SJCRH30 (cell line): ENCODE measurements at regions not wholly inside any gene's neighbourhood (a gene's known extent, or its start where the extent isn't known, plus 50 kb on each side); places are given as distances from the start of the nearest gene placed in this dataset.
A peak's percentile ranks its signal among the peaks of the same experiment; 100 is the strongest.
"Not testable (repeated sequence)": the region's sequence is repeated elsewhere in the genome, so short reads cannot be mapped to it uniquely, and the experiment has no call there.

Experiments
- DNase-seq, 2 experiments: peaks; one replicate each; pipeline ENCODE4 v3.0.0-alpha.2; 2015 to 2020
- H3K27ac ChIP-seq: fragments of 250-450 bp; sonication (Bioruptor Pico); 2 replicates; pipeline ENCODE4 v1.5.1; 2020; ENCODE audit warnings: mild to moderate bottlenecking, moderate library complexity
- H3K27me3 ChIP-seq: fragments of 250-450 bp; sonication (Bioruptor Pico); 2 replicates; pipeline ENCODE4 v1.5.1; 2020; ENCODE audit warnings: mild to moderate bottlenecking, moderate library complexity
- H3K36me3 ChIP-seq: fragments of 250-450 bp; sonication (Bioruptor Pico); 2 replicates; pipeline ENCODE4 v1.5.1; 2020; ENCODE audit warnings: mild to moderate bottlenecking, moderate library complexity
- H3K4me1 ChIP-seq: fragments of 250-450 bp; sonication (Bioruptor Pico); 2 replicates; pipeline ENCODE4 v1.5.1; 2020; ENCODE audit warnings: mild to moderate bottlenecking, moderate library complexity
- H3K4me3 ChIP-seq: fragments of 250-450 bp; sonication (Bioruptor Pico); 2 replicates; pipeline ENCODE4 v1.5.1; 2020; ENCODE audit warnings: mild to moderate bottlenecking, moderate library complexity
- H3K9me3 ChIP-seq: fragments of 250-450 bp; sonication (Bioruptor Pico); replicated peaks from 2 replicates; pipeline ENCODE4 v1.5.1; 2020; ENCODE audit warnings: mild to moderate bottlenecking, moderate library complexity

DNA sequence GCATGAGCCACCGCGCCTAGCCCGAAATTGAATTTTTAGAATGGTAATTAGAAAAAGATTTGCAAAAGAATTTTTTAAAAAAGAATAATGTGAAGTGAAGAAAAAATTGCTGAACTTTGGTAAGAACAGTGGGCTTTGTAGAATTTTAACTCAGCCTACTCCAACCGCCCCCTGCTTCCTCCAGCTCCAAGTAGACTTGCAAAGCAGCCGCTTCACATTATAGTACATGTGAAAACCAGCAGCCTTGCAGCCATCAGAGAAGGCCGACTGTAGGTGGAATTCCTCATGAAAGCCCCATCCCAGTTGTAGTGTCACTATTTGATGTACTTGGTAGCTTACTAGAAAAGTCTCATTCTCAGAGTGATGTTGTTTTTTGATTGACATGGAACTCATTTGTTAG is 835.6 kb downstream of the TBC1D32 start:
- no peak for DNase-seq
- Histone ChIP-seq H3K9me3 (no peaks in the 10 kb centered on the region), H3K4me1 (no peaks in the 10 kb centered on the region), H3K27ac (no peak overlapping the region), H3K36me3 (no peaks in the 10 kb centered on the region), H3K27me3 (no peaks in the 10 kb centered on the region), H3K4me3 (no peak overlapping the region)

DNA sequence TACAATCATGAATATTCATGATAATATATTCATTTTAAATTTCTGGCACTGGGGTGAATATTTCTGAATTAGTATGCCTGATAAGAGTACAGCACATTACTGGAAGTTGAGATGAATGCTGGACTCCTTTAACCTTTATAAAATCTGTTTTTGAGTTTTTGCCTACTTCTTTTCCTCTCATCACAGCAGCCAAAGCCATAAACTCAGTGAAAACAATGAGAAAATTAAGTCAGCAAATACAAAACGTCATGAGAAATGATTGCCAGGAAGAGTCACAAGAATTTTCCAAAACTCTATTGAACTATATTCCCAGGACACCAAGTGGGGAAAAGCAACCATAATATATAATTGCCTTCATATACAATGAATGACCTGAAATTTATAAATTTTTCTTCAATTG is 837.6 kb downstream of the TBC1D32 start:
- Histone ChIP-seq H3K27ac (no peak overlapping the region), H3K27me3 (no peaks in the 10 kb centered on the region), H3K4me1 (no peaks in the 10 kb centered on the region), H3K9me3 (no peaks in the 10 kb centered on the region), H3K4me3 (no peak overlapping the region), H3K36me3 (no peaks in the 10 kb centered on the region)
- DNase-seq: no peak

DNA sequence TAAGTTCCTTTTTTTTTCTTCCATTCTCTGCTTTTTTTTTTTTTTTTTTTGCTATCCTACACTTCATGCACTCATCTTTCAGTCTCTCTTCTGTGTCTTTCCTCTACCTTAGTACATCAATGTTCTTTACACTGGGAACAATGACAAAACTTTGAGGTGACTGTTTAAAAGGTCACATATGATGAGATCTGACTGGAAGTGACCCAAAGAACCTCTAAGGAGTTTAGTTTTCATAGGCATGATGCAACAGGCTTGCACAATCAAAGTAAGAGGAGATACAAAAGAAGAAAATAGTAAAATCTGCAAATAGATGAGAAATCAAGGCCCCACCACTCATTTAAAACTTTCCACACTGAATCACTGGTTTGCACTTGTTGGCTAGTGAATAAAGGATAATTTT is 840.8 kb downstream of the TBC1D32 start:
- Histone ChIP-seq H3K4me3 (no peak overlapping the region), H3K4me1 (no peaks in the 10 kb centered on the region), H3K27ac (no peak overlapping the region), H3K9me3 (no peaks in the 10 kb centered on the region), H3K27me3 (no peaks in the 10 kb centered on the region), H3K36me3 (no peaks in the 10 kb centered on the region)
- DNase-seq: no peak

DNA sequence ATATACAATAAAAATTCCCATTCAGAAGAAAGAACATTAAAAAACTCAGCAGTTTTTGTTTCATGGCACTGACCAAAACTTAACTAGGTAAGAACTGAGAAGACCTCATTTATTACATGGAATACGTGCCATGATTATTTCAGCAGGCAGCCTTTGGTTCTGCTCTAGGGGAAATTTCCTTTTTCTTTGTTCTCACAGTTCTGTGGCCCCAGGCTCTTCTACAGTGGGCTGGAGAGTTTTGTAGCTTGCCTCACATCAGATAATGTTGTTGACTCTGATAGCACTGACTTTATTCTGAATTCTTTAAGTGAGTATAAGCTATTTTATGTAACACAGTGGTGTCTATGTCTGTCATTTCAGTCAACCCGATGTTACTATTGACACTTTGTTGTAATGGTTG is 844.3 kb downstream of the TBC1D32 start:
- Histone ChIP-seq H3K27ac (no peak overlapping the region), H3K27me3 (no peaks in the 10 kb centered on the region), H3K4me3 (no peak overlapping the region), H3K36me3 (no peaks in the 10 kb centered on the region), H3K4me1 (no peaks in the 10 kb centered on the region), H3K9me3 (no peaks in the 10 kb centered on the region)
- DNase-seq: no peak

DNA sequence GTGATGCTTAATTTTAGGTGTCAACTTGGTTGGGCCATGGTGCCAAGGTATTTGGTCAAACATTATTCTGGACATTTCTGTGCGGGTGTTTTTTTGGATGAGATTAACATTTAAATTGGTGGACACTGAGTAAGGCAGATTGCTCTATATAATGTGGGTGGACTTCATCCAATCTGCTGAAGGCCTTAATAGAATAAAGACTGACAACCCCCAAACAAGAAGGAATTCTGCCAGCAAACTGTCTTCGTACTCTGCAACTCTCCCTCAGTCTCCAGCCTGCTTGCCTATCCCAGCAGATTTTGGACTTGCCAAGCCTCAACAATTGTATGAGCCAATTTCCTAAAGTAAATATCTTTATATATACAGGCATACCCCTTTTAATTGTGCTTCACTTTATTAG is 850.1 kb downstream of the TBC1D32 start:
- H3K27me3 ChIP-seq: no peaks in the 10 kb centered on the region
- no peak overlapping the region for H3K27ac ChIP-seq
- no peak overlapping the region for H3K4me3 ChIP-seq

DNA sequence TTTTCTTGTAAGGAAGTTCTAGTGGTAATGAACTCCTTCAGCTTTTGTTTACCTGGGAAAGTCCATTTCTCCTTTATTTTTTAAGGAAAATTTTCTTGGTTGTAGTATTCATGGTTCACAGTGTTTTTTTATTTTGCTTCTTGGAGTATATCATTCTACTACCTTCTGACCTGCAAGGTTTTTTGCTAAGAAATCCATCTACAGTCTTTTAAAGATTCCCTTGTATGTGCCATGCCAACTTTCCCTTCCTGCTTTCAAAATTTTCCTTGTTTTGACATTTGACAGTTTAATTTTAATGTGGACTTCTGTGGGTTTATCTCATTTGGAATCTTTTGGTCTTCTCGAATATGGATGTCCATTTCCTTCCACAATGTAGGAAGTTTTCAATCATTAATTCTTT is 855.6 kb downstream of the TBC1D32 start:
- no peak for DNase-seq
- Histone ChIP-seq H3K36me3 (no peaks in the 10 kb centered on the region), H3K4me1 (no peaks in the 10 kb centered on the region), H3K4me3 (no peak overlapping the region), H3K27ac (no peak overlapping the region), H3K9me3 (peaks cover 3% of the 10 kb centered on the region; the same call in 1 of the 2 replicates), H3K27me3 (no peaks in the 10 kb centered on the region)

More for the DNA sequence above, 850.1 kb downstream of the TBC1D32 start:
- DNase-seq: no peak
- Histone ChIP-seq H3K36me3 (no peaks in the 10 kb centered on the region), H3K9me3 (no peaks in the 10 kb centered on the region), H3K4me1 (no peaks in the 10 kb centered on the region)

DNA sequence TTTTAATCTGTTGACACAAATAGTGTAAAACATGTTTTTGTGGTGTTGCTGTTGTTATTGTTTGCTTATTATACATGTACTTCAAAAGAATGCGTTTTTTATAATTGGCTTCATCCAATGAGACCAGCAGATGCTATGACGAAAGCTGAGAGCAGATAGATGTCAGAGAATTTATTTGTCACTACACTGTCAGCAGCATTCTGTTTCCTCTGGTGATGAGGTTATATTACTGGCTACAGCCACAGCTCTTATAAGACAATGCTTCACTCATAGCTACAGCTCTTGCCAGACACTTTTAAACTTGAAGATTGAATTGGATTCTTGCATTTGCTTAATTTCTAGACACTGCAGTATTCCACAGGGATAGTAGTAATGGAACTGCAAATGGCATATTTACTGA is 860.5 kb downstream of the TBC1D32 start:
- no peaks in the 10 kb centered on the region for H3K36me3 ChIP-seq
- no peak overlapping the region for H3K4me3 ChIP-seq
- no peaks in the 10 kb centered on the region for H3K27me3 ChIP-seq
- peaks cover 2% of the 10 kb centered on the region; the same call in 1 of the 2 replicates for H3K9me3 ChIP-seq
- no peaks in the 10 kb centered on the region for H3K4me1 ChIP-seq
- H3K27ac ChIP-seq: no peak overlapping the region
- no peak for DNase-seq

DNA sequence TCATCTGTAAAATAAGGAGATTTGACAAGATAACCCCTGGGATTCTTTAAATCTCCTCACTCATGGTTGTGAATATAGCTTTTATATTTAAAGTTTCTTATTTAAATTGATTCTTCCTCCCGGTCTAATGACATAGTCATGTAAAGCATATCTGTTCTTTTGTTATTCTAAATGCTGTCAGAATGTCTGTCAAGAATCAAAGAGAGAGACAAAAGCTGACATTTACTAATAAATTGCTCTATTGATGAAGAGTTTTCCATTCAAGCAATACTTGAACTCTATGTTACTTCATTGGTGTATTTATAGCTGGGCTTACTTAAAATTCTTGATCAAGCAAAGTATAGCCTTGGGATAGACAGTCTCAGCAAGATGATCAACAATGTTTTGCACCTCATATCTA is 865.8 kb downstream of the TBC1D32 start:
- Histone ChIP-seq H3K27ac (no peak overlapping the region), H3K36me3 (no peaks in the 10 kb centered on the region), H3K9me3 (no peaks in the 10 kb centered on the region), H3K4me1 (no peaks in the 10 kb centered on the region), H3K4me3 (no peak overlapping the region), H3K27me3 (no peaks in the 10 kb centered on the region)
- DNase-seq: no peak

DNA sequence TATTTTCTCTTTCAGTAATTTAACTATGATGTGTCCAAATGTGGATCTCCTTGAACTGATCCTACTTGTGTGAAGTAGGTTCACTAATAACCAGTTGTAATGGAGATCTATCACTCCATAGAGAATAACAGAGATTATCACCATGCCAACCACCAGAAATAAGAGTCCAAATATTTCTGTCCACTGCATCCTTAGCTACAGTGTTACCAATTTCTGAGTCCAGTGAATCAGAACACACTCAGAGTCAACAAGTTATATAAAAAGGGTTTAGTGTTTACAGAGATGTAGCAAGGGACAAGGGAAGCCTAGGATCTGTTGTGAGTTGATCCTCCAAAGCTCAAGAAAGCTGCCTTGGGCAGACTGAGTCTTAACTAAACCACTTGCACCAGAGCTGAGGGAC is 882.8 kb downstream of the TBC1D32 start:
- Histone ChIP-seq H3K4me3 (no peak overlapping the region), H3K27me3 (no peaks in the 10 kb centered on the region), H3K9me3 (no peaks in the 10 kb centered on the region), H3K36me3 (no peaks in the 10 kb centered on the region), H3K4me1 (no peaks in the 10 kb centered on the region), H3K27ac (no peak overlapping the region)
- no peak for DNase-seq

DNA sequence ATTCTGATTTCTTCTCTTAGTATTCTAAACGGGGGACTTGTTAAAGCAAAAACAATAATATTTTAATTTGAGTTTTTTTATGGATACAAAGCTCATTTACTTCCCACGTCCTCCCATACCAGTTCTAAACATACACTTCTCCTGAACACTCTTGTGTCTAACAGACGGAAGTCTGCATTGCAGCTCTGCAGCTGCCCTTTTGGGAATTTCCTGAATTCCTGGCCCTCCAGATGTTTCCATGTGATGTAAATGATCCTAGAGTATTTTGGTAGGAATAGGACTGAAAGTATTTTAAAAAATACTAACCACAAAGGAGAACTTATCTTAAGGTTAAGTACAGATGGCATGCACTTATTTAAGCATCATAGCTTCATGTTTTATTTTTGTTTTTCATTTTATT is 886.7 kb downstream of the TBC1D32 start:
- Histone ChIP-seq H3K36me3 (no peaks in the 10 kb centered on the region), H3K4me1 (no peaks in the 10 kb centered on the region), H3K27ac (no peak overlapping the region), H3K9me3 (no peaks in the 10 kb centered on the region), H3K27me3 (no peaks in the 10 kb centered on the region), H3K4me3 (no peak overlapping the region)
- DNase-seq: peak in 1 of 2 experiments; percentile 5

DNA sequence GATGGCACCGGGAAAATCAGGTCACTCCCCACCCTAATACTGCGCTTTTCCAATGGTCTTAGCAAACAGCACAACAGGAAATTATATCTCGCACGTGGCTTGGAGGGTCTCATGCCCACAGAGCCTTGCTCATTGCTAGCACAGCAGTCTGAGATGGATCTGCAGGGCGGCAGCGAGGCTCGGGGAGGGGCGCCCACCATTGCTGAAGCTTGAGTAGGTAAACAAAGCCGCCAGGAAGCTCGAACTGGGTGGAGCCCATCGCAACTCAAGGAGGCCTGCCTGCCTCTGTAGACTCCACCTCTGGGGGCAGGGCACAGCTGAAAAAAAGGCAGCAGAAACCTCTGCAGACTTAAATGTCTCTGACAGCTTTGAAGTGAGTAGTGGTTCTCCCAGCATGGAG is 901.4 kb downstream of the TBC1D32 start:
- H3K9me3 ChIP-seq, H3K27ac ChIP-seq, H3K36me3 ChIP-seq, H3K4me1 ChIP-seq, H3K27me3 ChIP-seq, DNase-seq, H3K4me3 ChIP-seq: not testable (repeated sequence)

DNA sequence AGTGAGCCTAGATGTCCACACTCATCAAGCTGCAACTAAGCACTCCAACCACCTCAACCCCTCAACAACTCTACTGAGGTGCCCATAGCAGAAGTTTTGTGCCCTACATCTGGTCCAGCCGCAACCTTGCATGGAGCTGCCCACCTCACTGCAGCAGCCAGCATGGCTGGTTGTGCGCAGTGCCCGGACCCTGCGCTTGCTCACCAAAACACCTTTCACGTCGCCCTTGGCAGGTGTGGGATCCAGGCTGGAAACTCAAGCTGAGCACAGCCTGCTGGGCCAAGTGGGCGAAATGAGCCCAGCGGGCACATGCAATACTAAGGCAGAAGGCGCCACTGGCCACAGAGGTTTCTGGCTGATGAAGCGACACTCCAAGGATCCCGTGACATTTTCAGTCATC is 902.4 kb downstream of the TBC1D32 start:
- H3K4me1 ChIP-seq: no peaks in the 10 kb centered on the region

DNA sequence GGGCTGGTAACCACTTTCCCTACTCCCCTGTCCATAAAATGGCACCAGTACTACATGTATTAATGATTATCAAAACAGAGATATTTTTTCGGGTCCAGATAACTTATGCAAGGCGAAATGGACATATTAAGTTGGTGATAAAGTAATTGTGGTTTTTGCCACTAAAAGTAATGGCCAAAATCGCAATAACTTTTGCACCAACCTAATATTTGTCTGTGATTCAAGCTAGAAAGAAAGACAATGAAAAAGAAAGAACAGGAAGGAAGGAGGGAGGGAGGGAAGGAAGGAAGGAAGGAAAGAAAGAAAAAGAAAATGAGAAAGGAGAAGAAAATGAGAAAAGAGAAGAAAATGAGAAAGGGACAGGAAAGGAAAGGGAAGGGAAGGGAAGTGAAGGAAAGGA is 922.9 kb downstream of the TBC1D32 start:
- H3K27ac ChIP-seq: no peak overlapping the region
- no peaks in the 10 kb centered on the region for H3K36me3 ChIP-seq
- no peak for DNase-seq
- no peaks in the 10 kb centered on the region for H3K9me3 ChIP-seq
- H3K4me3 ChIP-seq: no peak overlapping the region
- H3K4me1 ChIP-seq: no peaks in the 10 kb centered on the region
- no peaks in the 10 kb centered on the region for H3K27me3 ChIP-seq

More for the DNA sequence above, 902.4 kb downstream of the TBC1D32 start:
- Histone ChIP-seq H3K4me3 (no peak overlapping the region), H3K9me3 (no peaks in the 10 kb centered on the region), H3K27me3 (no peaks in the 10 kb centered on the region), H3K36me3 (no peaks in the 10 kb centered on the region), H3K27ac (no peak overlapping the region)
- DNase-seq: no peak

DNA sequence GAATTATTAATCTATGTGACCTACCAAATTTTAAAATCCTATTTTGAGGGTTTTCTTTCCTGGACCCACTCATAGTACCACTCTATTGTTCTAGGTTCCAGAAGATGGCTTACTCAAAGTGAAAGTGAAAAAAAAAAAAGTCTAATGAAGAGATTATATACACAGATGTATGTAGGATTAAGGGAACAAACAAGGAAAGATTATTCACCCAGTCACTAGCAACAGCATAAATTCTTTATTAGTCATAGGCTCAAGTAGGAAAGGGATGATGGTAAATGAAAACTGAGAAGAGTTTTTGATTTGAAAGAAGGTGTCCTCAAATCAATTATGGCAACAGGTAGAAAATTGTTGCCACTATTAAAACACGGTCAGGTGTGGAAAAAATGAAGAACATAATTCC is 923.7 kb downstream of the TBC1D32 start:
- H3K36me3 ChIP-seq: no peaks in the 10 kb centered on the region
- no peaks in the 10 kb centered on the region for H3K9me3 ChIP-seq
- H3K27ac ChIP-seq: no peak overlapping the region
- H3K4me3 ChIP-seq: no peak overlapping the region
- H3K27me3 ChIP-seq: no peaks in the 10 kb centered on the region
- H3K4me1 ChIP-seq: no peaks in the 10 kb centered on the region
- no peak for DNase-seq

DNA sequence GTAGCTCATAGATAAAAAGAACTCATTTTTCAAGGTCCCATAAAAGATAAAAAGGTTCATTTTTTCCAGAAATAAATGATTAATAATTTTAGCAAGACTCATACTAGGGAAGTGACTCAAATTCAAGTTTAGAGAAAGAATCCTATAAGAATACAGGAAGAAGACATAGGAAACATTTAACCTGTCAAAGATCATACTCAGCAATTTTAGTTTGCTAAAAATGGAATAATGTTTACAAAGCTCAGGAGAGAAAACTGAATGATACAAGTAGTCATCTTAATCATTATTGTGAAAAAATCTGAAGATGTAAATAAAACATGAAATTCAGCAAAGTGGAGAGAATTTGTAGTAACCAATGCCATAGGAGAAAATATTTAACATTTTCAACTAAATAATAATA is 926.6 kb downstream of the TBC1D32 start:
- no peak for DNase-seq
- no peaks in the 10 kb centered on the region for H3K9me3 ChIP-seq

DNA sequence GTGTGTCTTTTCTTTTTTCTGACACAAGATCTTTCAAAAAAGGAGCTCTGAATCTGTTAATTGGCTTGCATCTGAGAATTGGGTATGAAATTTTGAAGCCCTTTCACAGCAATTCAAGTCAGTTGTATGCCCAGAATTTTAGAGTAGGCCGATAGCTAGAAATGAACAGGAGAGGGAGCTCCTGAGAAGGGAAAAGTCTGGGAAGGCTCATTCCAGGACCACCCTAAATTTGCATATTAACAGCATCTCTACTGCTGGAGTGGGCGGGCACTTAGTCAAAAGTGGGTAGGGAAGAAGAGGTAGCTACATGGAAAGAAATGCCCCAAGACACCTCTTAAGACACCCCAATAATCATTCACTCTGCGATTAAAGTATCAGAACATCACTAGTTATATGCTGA is 928.3 kb downstream of the TBC1D32 start:
- H3K27me3 ChIP-seq: no peaks in the 10 kb centered on the region
- no peak overlapping the region for H3K27ac ChIP-seq
- no peak overlapping the region for H3K4me3 ChIP-seq
- H3K9me3 ChIP-seq: no peaks in the 10 kb centered on the region
- peak; percentile 1 to 22 for DNase-seq
- no peaks in the 10 kb centered on the region for H3K36me3 ChIP-seq
- H3K4me1 ChIP-seq: no peaks in the 10 kb centered on the region

More for the DNA sequence above, 926.6 kb downstream of the TBC1D32 start:
- H3K27me3 ChIP-seq: no peaks in the 10 kb centered on the region
- no peaks in the 10 kb centered on the region for H3K4me1 ChIP-seq
- no peak overlapping the region for H3K27ac ChIP-seq
- H3K36me3 ChIP-seq: no peaks in the 10 kb centered on the region
- no peak overlapping the region for H3K4me3 ChIP-seq

DNA sequence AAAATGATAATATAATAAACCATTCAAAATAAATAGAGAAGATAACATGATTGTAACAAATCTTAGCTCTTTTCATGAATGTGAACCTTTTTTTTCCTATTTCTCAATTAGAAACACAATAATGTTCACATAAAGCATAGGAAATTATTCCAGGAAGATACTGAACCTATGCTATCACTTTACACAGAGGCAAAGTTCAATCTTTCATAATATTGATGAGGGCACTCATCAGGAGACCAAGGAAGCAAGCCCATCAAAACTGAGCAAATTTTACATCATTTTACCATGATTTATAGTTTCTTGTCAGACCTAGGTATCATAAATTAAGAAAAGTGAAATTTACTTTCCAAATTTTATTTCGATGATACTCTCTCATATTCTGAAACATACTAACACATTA is 938.5 kb downstream of the TBC1D32 start:
- no peak overlapping the region for H3K27ac ChIP-seq
- H3K4me3 ChIP-seq: no peak overlapping the region
- no peaks in the 10 kb centered on the region for H3K27me3 ChIP-seq
- H3K36me3 ChIP-seq: no peaks in the 10 kb centered on the region
- DNase-seq: no peak
- no peaks in the 10 kb centered on the region for H3K4me1 ChIP-seq
- no peaks in the 10 kb centered on the region for H3K9me3 ChIP-seq
